ENCODE measurements at regions not wholly inside any gene's neighbourhood (a gene's known extent, or its start where the extent isn't known, plus 50 kb on each side); places are given as distances from the start of the nearest gene placed in this dataset.

GRCh38 chr5:109531262-109531661, 121.5 kb upstream of the PJA2 start:
- DNase-seq (ENCODE audit: low read depth) = no peak

GRCh38 chr5:109529987-109530386, 120.2 kb upstream of the PJA2 start:
- DNase-seq (ENCODE audit: low read depth) = no peak

GRCh38 chr5:109529520-109529919, 119.7 kb upstream of the PJA2 start:
- DNase-seq (ENCODE audit: low read depth) = no peak

GRCh38 chr5:109524555-109524954, 114.8 kb upstream of the PJA2 start:
- no peak for DNase-seq (ENCODE audit: low read depth)

- DNase-seq (ENCODE audit: low read depth) = no peak
Observed at GRCh38 chr5:109524026-109524425, 114.3 kb upstream of the PJA2 start.

GRCh38 chr5:109522404-109522803, 112.6 kb upstream of the PJA2 start:
- no peak for DNase-seq (ENCODE audit: low read depth)

- no peak for DNase-seq (ENCODE audit: low read depth)
Observed at GRCh38 chr5:109519416-109519815, 109.6 kb upstream of the PJA2 start.

- DNase-seq (ENCODE audit: low read depth) = no peak
Observed at GRCh38 chr5:109516390-109516789, 106.6 kb upstream of the PJA2 start.

GRCh38 chr5:109511980-109512734, 102.4 kb upstream of the PJA2 start:
- no peak for DNase-seq (ENCODE audit: low read depth)

GRCh38 chr5:109506556-109506955, 96.8 kb upstream of the PJA2 start:
- no peak for DNase-seq (ENCODE audit: low read depth)

GRCh38 chr5:109496112-109496511, 86.3 kb upstream of the PJA2 start:
- DNase-seq (ENCODE audit: low read depth) = no peak

- DNase-seq (ENCODE audit: low read depth) = no peak
Observed at GRCh38 chr5:109487753-109488420, 78.1 kb upstream of the PJA2 start.

GRCh38 chr5:109486200-109486804, 76.5 kb upstream of the PJA2 start:
- no peak for DNase-seq (ENCODE audit: low read depth)

GRCh38 chr5:109485030-109485429, 75.3 kb upstream of the PJA2 start:
- no peak for DNase-seq (ENCODE audit: low read depth)

GRCh38 chr5:109484597-109484996, 74.8 kb upstream of the PJA2 start:
- no peak for DNase-seq (ENCODE audit: low read depth)

- no peak for DNase-seq (ENCODE audit: low read depth)
Observed at GRCh38 chr5:109483395-109483971, 73.7 kb upstream of the PJA2 start.

- DNase-seq (ENCODE audit: low read depth) = no peak
Observed at GRCh38 chr5:109482748-109483147, 73.0 kb upstream of the PJA2 start.

GRCh38 chr5:109479260-109479860, 69.6 kb upstream of the PJA2 start:
- DNase-seq (ENCODE audit: low read depth) = no peak

- DNase-seq (ENCODE audit: low read depth) = no peak
Observed at GRCh38 chr5:109478830-109479229, 69.1 kb upstream of the PJA2 start.

GRCh38 chr5:109476292-109476691, 66.5 kb upstream of the PJA2 start:
- DNase-seq (ENCODE audit: low read depth) = no peak

GRCh38 chr5:109469896-109470662, 60.3 kb upstream of the PJA2 start:
- DNase-seq (ENCODE audit: low read depth) = no peak
